IMR-90 (cell line): ENCODE measurements at regions not wholly inside any gene's neighbourhood (a gene's known extent, or its start where the extent isn't known, plus 50 kb on each side); places are given as distances from the start of the nearest gene placed in this dataset.

Experiments used
- ATAC-seq: fragments of 200-7000 bp; cut with Tn5 transposase; 2 replicates; pipeline ENCODE4 v1.9.1; 2020; ENCODE audit warnings: low read depth, mild to moderate bottlenecking, moderate library complexity
- BruUV-seq: library from RNA; stranded (reverse); fragments of 400-500 nt; replicated peaks from 2 replicates; lab custom pipeline; 2021; lab: Mats Ljungman, UMichigan
- CTCF ChIA-PET: fragments of 300-600 bp; formaldehyde crosslinking; extraction: SDS; loops from one replicate; lab custom pipeline; 2021; ENCODE audit warnings: antibody characterized with exemption; lab: Yijun Ruan, JAX
- POLR2A ChIA-PET: fragments of 300-600 bp; sonication (Branson Sonifier 250); formaldehyde crosslinking; loops from one replicate; lab custom pipeline; 2022; ENCODE audit warnings: antibody characterized with exemption; ENCODE audit not compliant: unreplicated experiment; lab: Charles Lee
- DNase-seq: peaks from one replicate; pipeline ENCODE4 v3.0.0; 2013
- H2AFZ ChIP-seq: replicated peaks from 2 replicates; pipeline ENCODE3; 2013; ENCODE audit warnings: low read length, mild to moderate bottlenecking; ENCODE audit not compliant: poor library complexity
- H2AK5ac ChIP-seq: 2 replicates; pipeline ENCODE4 v1.6.1; 2013; ENCODE audit warnings: low read depth, low read length, inconsistent platforms
- H2AK9ac ChIP-seq: replicated peaks from 2 replicates; pipeline ENCODE3; 2013; ENCODE audit warnings: mild to moderate bottlenecking, low read depth, low read length, moderate library complexity; ENCODE audit not compliant: poor library complexity
- H2BK120ac ChIP-seq: 2 replicates; pipeline ENCODE4 v1.6.1; 2013; ENCODE audit warnings: low read depth, low read length, inconsistent platforms
- H2BK15ac ChIP-seq: 3 replicates; pipeline ENCODE4 v1.6.1; 2013; ENCODE audit warnings: low read depth, low read length, inconsistent platforms
- H2BK20ac ChIP-seq: 2 replicates; pipeline ENCODE4 v1.6.1; 2013; ENCODE audit warnings: low read depth, mild to moderate bottlenecking, inconsistent platforms, low read length, moderate library complexity
- H2BK5ac ChIP-seq: 2 replicates; pipeline ENCODE4 v1.6.1; 2013; ENCODE audit warnings: mild to moderate bottlenecking, low read depth, low read length, inconsistent platforms; ENCODE audit not compliant: poor library complexity, severe bottlenecking
- H3K14ac ChIP-seq: replicated peaks from 2 replicates; pipeline ENCODE4 v1.6.1; 2013; ENCODE audit warnings: low read depth, low read length, inconsistent platforms
- H3K18ac ChIP-seq: 2 replicates; pipeline ENCODE4 v1.6.1; 2013; ENCODE audit warnings: low read depth, low read length, control low read depth
- H3K23ac ChIP-seq: 2 replicates; pipeline ENCODE4 v1.6.1; 2013; ENCODE audit warnings: low read depth, low read length, inconsistent platforms
- H3K27ac ChIP-seq: 2 replicates; pipeline ENCODE4 v1.5.1; 2013; ENCODE audit warnings: mild to moderate bottlenecking, control low read depth, low read length; ENCODE audit not compliant: insufficient read depth
- H3K27me3 ChIP-seq: 2 replicates; pipeline ENCODE4 v1.6.1; 2013; ENCODE audit warnings: low read length; ENCODE audit not compliant: control insufficient read depth, insufficient read depth
- H3K36me3 ChIP-seq: 2 replicates; pipeline ENCODE4 v1.6.1; 2013; ENCODE audit warnings: low read length, mixed read lengths; ENCODE audit not compliant: control insufficient read depth, insufficient read depth
- H3K4ac ChIP-seq: 2 replicates; pipeline ENCODE4 v1.6.1; 2013; ENCODE audit warnings: low read depth, low read length, inconsistent platforms
- H3K4me1 ChIP-seq: 2 replicates; pipeline ENCODE4 v1.6.1; 2013; ENCODE audit warnings: low read length, mixed read lengths; ENCODE audit not compliant: control insufficient read depth, insufficient read depth
- H3K4me2 ChIP-seq: 2 replicates; pipeline ENCODE4 v1.6.1; 2013; ENCODE audit warnings: low read depth, mild to moderate bottlenecking, control low read depth, low read length, moderate library complexity
- H3K4me3 ChIP-seq: 2 replicates; pipeline ENCODE4 v1.5.1; 2013; ENCODE audit warnings: low read depth, mild to moderate bottlenecking, control low read depth, low read length, moderate library complexity; ENCODE audit not compliant: insufficient read depth
- H3K56ac ChIP-seq: 2 replicates; pipeline ENCODE4 v1.6.1; 2013; ENCODE audit warnings: low read length, inconsistent platforms; ENCODE audit not compliant: insufficient read depth; ENCODE audit errors: extremely low read depth
- H3K79me1 ChIP-seq, 2 experiments: 2 replicates each; pipeline ENCODE4 v1.6.1; 2013; ENCODE audit warnings: low read length in 2 of 2, inconsistent platforms in 1 of 2, low read depth in 1 of 2
- H3K9ac ChIP-seq: 2 replicates; pipeline ENCODE4 v1.6.1; 2013; ENCODE audit warnings: low read depth, low read length, control low read depth
- H3K9me1 ChIP-seq: 2 replicates; pipeline ENCODE4 v1.6.1; 2013; ENCODE audit warnings: low read length, inconsistent platforms; ENCODE audit not compliant: insufficient read depth
- H3K9me3 ChIP-seq: 2 replicates; pipeline ENCODE4 v1.6.1; 2013; ENCODE audit warnings: low read length; ENCODE audit not compliant: control insufficient read depth, insufficient read depth
- H4K20me1 ChIP-seq: 2 replicates; pipeline ENCODE4 v1.6.1; 2013; ENCODE audit warnings: low read length, inconsistent platforms; ENCODE audit not compliant: insufficient read depth
- H4K5ac ChIP-seq: 2 replicates; pipeline ENCODE4 v1.6.1; 2013; ENCODE audit warnings: mild to moderate bottlenecking, low read depth, low read length, control low read depth
- H4K8ac ChIP-seq, 2 experiments: 2 replicates each; pipeline ENCODE4 v1.6.1; 2013; ENCODE audit warnings: low read depth in 2 of 2, low read length in 2 of 2, control low read depth in 1 of 2, inconsistent platforms in 1 of 2
- H4K91ac ChIP-seq: 2 replicates; pipeline ENCODE4 v1.6.1; 2013; ENCODE audit warnings: low read depth, low read length, inconsistent platforms; ENCODE audit not compliant: insufficient read depth
- MAFK ChIP-seq: IDR thresholded peaks from 2 replicates; pipeline ENCODE4 v1.6.1; 2012; ENCODE audit warnings: low read depth, low read length, improper control_type of control experiment
- POLR2A ChIP-seq: IDR thresholded peaks from 2 replicates; pipeline ENCODE4 v1.6.1; 2012; ENCODE audit warnings: mild to moderate bottlenecking, low read depth, low read length
- RFX5 ChIP-seq: IDR thresholded peaks from 2 replicates; pipeline ENCODE4 v1.8.0; 2012; ENCODE audit warnings: low read depth, mild to moderate bottlenecking, low read length, moderate library complexity
- WGBS, 2 experiments: methylation state at CpG; one replicate each; pipeline versions ENCODE4 v1.1.5 to v1.1.7; 2013; ENCODE audit warnings: missing lambda C conversion rate in 2 of 2; ENCODE audit not compliant: insufficient read length in 1 of 2; ENCODE audit errors: extremely low coverage in 2 of 2; 5-methylcytosine and 5-hydroxymethylcytosine counted together
- dilution Hi-C: fragments of 300-500 bp; cut with HindIII; formaldehyde crosslinking; loops from one replicate; pipeline ENCODE4 v1.14.3; 2018; ENCODE audit warnings: low sequenced_read_pairs; ENCODE audit not compliant: unreplicated experiment
- in situ Hi-C: fragments of 300-500 bp; cut with MboI; formaldehyde crosslinking; loops from 3 replicates; pipeline ENCODE4 v1.14.3; 2019; ENCODE audit warnings: low sequenced_read_pairs, inconsistent platforms, mixed read lengths
- intact Hi-C: fragments of 100-400 bp; cut with micrococcal nuclease; formaldehyde crosslinking; loops from 2 replicates; pipeline ENCODE4 v1.10.0; 2022

GRCh38 chr2:237027712-237028029 is 58.0 kb upstream of the COPS8 start:
- 0 out of 2 replicates have a peak, but pooled peaks cover 2% of the 10 kb centered on the region for H3K9me1 ChIP-seq

More at GRCh38 chr2:237027712-237028029, 58.0 kb upstream of the COPS8 start:
- Histone ChIP-seq H4K20me1 (no peaks in the 10 kb centered on the region), H3K4me1 (0 out of 2 replicates have a peak, but pooled peaks cover 2% of the 10 kb centered on the region), H3K23ac (no peak overlapping the region), H3K9ac (no peak overlapping the region), H2AK9ac (no peak overlapping the region), H2BK20ac (no peak overlapping the region), H2AK5ac (no peak overlapping the region), H3K4me3 (no peak overlapping the region), H3K14ac (no peak overlapping the region), H2BK15ac (no peak overlapping the region), H2BK5ac (no peak overlapping the region), H3K36me3 (no peaks in the 10 kb centered on the region), H3K4ac (no peak overlapping the region), H3K18ac (no peak overlapping the region), H3K79me1 (no peaks in the 10 kb centered on the region), H4K8ac (no peak overlapping the region), H3K4me2 (no peak overlapping the region), H3K56ac (no peak overlapping the region), H2BK120ac (no peak overlapping the region), H2AFZ (no peak overlapping the region), H3K27me3 (no peaks in the 10 kb centered on the region), H4K5ac (no peak overlapping the region), H4K91ac (no peak overlapping the region), H3K27ac (no peak overlapping the region), H3K9me3 (peaks cover 5% of the 10 kb centered on the region; the same call in 1 of the 2 replicates)
- ChIA-PET POLR2A (no interaction called here), CTCF (interaction anchor here (0.6 to 1.3 kb wide), 6 partner anchors 10 to 684 kb away, joined by 3 to 4 read pairs (median 3); no protein-coding TSS in a partner anchor)
- no TSS peak for BruUV-seq
- no CpG with 5 or more reads among the region's 5 CpGs for WGBS, 2 experiments
- DNase-seq = no peak
- intact Hi-C loops (loop anchor here (1.0 to 5.0 kb wide), 4 partner anchors 460 to 685 kb away; partner anchors contain the start of gene ACKR3), dilution Hi-C loops (no loop called here), in situ Hi-C loops (no loop called here)
- ATAC-seq = no peak
- no peak for TF ChIP-seq POLR2A
- TF ChIP-seq MAFK = no peak
- no peak for TF ChIP-seq RFX5
